ENCODE measurements at regions not wholly inside any gene's neighbourhood (a gene's known extent, or its start where the extent isn't known, plus 50 kb on each side); places are given as distances from the start of the nearest gene placed in this dataset.
A peak's percentile ranks its signal among the peaks of the same experiment; 100 is the strongest.

- Histone ChIP-seq H3K79me1 (ENCODE audit: low read depth in 1 of 2, low read length in 2 of 2) (no peaks in the 10 kb centered on the region), H4K5ac (ENCODE audit: low read depth, low read length) (no peak overlapping the region), H2BK20ac (ENCODE audit: low read depth, low read length) (no peak overlapping the region), H4K20me1 (ENCODE audit: insufficient read depth, low read length) (no peaks in the 10 kb centered on the region), H3K23ac (ENCODE audit: low read depth, low read length) (no peak overlapping the region), H3K4me2 (ENCODE audit: low read depth, low read length) (peak overlapping the region; percentile 76), H2BK120ac (ENCODE audit: low read depth, low read length) (no peak overlapping the region), H3K9ac (ENCODE audit: low read depth, low read length) (no peak overlapping the region; the same call in 1 of the 2 replicates), H2BK15ac (ENCODE audit: low read depth, low read length) (no peak overlapping the region), H3K56ac (ENCODE audit: extremely low read depth, insufficient read depth, low read length) (no peak overlapping the region), H3K27me3 (ENCODE audit: control insufficient read depth, insufficient read depth, low read length) (peaks cover 11% of the 10 kb centered on the region), H2AFZ (replicated peaks; ENCODE audit: low read length, poor library complexity) (no peak overlapping the region), H4K91ac (ENCODE audit: insufficient read depth, low read depth, low read length) (no peak overlapping the region), H4K8ac (ENCODE audit: low read depth in 2 of 2, low read length in 2 of 2) (no peak overlapping the region), H2AK5ac (ENCODE audit: low read depth, low read length) (no peak overlapping the region), H2AK9ac (replicated peaks; ENCODE audit: low read depth, low read length, poor library complexity) (no peak overlapping the region), H3K18ac (ENCODE audit: low read depth, low read length) (no peak overlapping the region), H3K27ac (ENCODE audit: insufficient read depth, low read length) (no peak overlapping the region), H3K4me1 (ENCODE audit: control insufficient read depth, insufficient read depth, low read length) (peaks cover 5% of the 10 kb centered on the region), H3K36me3 (ENCODE audit: control insufficient read depth, insufficient read depth, low read length) (no peaks in the 10 kb centered on the region), H2BK5ac (ENCODE audit: low read depth, low read length, poor library complexity, severe bottlenecking) (no peak overlapping the region), H3K14ac (replicated peaks; ENCODE audit: low read depth, low read length) (no peak overlapping the region), H3K9me1 (ENCODE audit: insufficient read depth, low read length) (no peaks in the 10 kb centered on the region), H3K4me3 (ENCODE audit: insufficient read depth, low read depth, low read length) (no peak overlapping the region), H3K9me3 (ENCODE audit: control insufficient read depth, insufficient read depth, low read length) (no peaks in the 10 kb centered on the region), H3K4ac (ENCODE audit: low read depth, low read length) (no peak overlapping the region)
- ChIA-PET CTCF (interaction anchor here (0.6 to 2.3 kb wide), 28 partner anchors 10 to 1135 kb away, joined by 3 to 12 read pairs (median 4); no protein-coding TSS in a partner anchor), POLR2A (ENCODE audit: unreplicated experiment) (interaction anchor here (0.6 to 1.0 kb wide), 2 partner anchors 232 to 534 kb away, joined by 5 to 15 read pairs; no protein-coding TSS in a partner anchor)
- no CpG with 5 or more reads among the region's 12 CpGs for WGBS, 2 experiments (ENCODE audit: extremely low coverage in 2 of 2, insufficient read length in 1 of 2)
- no TSS peak for BruUV-seq (replicated peaks)
- in situ Hi-C loops (cut with MboI; ENCODE audit: low sequenced_read_pairs) = no loop called here
- intact Hi-C loops (cut with micrococcal nuclease) = loop anchor here (1.0 to 10.0 kb wide), 4 partner anchors 232 to 896 kb away; no protein-coding TSS in a partner anchor
- peak; percentile 68 for TF ChIP-seq RAD21 (IDR thresholded peaks at IDR 0.05; ENCODE audit: low read length)
- 0 out of 2 replicates have a peak, but pooled peaks have one; percentile 32 for TF ChIP-seq MAZ (IDR thresholded peaks at IDR 0.05; ENCODE audit: borderline replicate concordance, low read depth, low read length)
- peak; percentile 75 for TF ChIP-seq CTCF (conservative IDR thresholded peaks at IDR 0.05; ENCODE audit: low read depth, low read length)
- no peak for TF ChIP-seq RFX5 (IDR thresholded peaks at IDR 0.05; ENCODE audit: low read depth, low read length)
- peak; percentile 53; the same call in 1 of the 2 replicates for TF ChIP-seq SMC3 (IDR thresholded peaks at IDR 0.05; ENCODE audit: low read depth, low read length)
- DNase-seq (peak; percentile 87), ATAC-seq (ENCODE audit: low read depth) (peak; percentile 95)
- dilution Hi-C loops (cut with HindIII; ENCODE audit: low sequenced_read_pairs, unreplicated experiment) = no loop called here
Observed at GRCh38 chr12:46124848-46125619, 134.7 kb upstream of the SCAF11 start.
